Pancreas (tissue), 10 donors: ENCODE measurements at regions not wholly inside any gene's neighbourhood (a gene's known extent, or its start where the extent isn't known, plus 50 kb on each side); places are given as distances from the start of the nearest gene placed in this dataset.

ENCODE experiments used
- ATAC-seq, 4 donors: fragments of 200-7000 bp; cut with Tn5 transposase; one replicate each; pipeline versions ENCODE4 v1.8.0 to v1.9.1; 2020; ENCODE audit warnings: mild to moderate bottlenecking in 4 of 4, moderate library complexity in 4 of 4
- DNase-seq, 6 donors: peaks; one replicate each; pipeline ENCODE4 v3.0.0-alpha.2; 2020
- FAIRE-seq: peaks from 2 replicates; lab custom pipeline; 2012; peaks lifted over from hg19 to GRCh38; lab: Jason Lieb, UNC
- H3K27ac ChIP-seq, 4 donors: fragments of 200-600 bp; sonication (generic); 1 replicate in 3 of 4; 2 replicates in 1 of 4; pipeline versions ENCODE4 v1.5.0 to v1.8.0; 2020
- H3K27me3 ChIP-seq, 4 donors: fragments of 200-600 bp; one replicate each; pipeline ENCODE4 v1.8.0; 2021
- H3K36me3 ChIP-seq, 3 donors: fragments of 200-600 bp; sonication (generic) in 1 of 3; one replicate each; pipeline versions ENCODE4 v1.5.0 to v1.8.0; 2020 to 2021
- H3K4me1 ChIP-seq, 3 donors: fragments of 200-600 bp; one replicate each; pipeline ENCODE4 v1.8.0; 2021
- H3K4me3 ChIP-seq, 4 donors: fragments of 200-600 bp; sonication (generic) in 2 of 4; one replicate each; pipeline versions ENCODE4 v1.5.0 to v1.8.0; 2020 to 2021
- H3K9me3 ChIP-seq, 4 donors: fragments of 200-600 bp; one replicate each; pipeline ENCODE4 v1.8.0; 2021
- WGBS, 2 donors: extraction: QIAGEN DNeasy Blood & Tissue Kit; methylation state at CpG; one replicate each; pipeline ENCODE4 v1.1.7; 2013; 5-methylcytosine and 5-hydroxymethylcytosine counted together
- intact Hi-C, 3 donors: fragments of 100-400 bp; cut with DNase I; formaldehyde crosslinking; loops; one replicate each; pipeline versions ENCODE4 v1.11.1 to v1.14.2; 2022
- TF ChIP-seq, protein P1 (sequence below), 4 donors: fragments of 200-600 bp; sonication (generic) in 3 of 4; IDR thresholded peaks; one replicate each; pipeline versions ENCODE4 v1.5.0 to v1.8.0; 2021; ENCODE audit warnings: antibody characterized with exemption in 4 of 4
- donor health status: healthy with polysubstance abuse.
- donor health status: DM: no; HTN: no; CAD: no; lungs with moderate emphysema.
- donor health status: DM: no; HTN: no; CAD: no.
- donor health status: control.
- donor health status: control.
- donor health status: Bipolar disorder and iron deficiency.
- donor health status: DM: yes; HTN: yes; CAD: no.
- donor health status: DM: no; HTN: no; CAD: no.
- donor health status: DM: no; HTN: no; CAD: no.
- donor health status: DM: yes; HTN: yes; CAD: no.

- ATAC-seq, result no peak
- Histone ChIP-seq H3K4me3 (no peak overlapping the region), H3K9me3 (no peaks in the 10 kb centered on the region), H3K27me3 (no peaks in the 10 kb centered on the region), H3K4me1 (no peaks in the 10 kb centered on the region), H3K27ac (no peak overlapping the region), H3K36me3 (no peaks in the 10 kb centered on the region)
- WGBS, 2 donors, result 86 to 95% methylated on average over 4 of the region's 4 CpGs
- DNase-seq, result no peak
- no peak for FAIRE-seq
- TF ChIP-seq, protein P1, sequence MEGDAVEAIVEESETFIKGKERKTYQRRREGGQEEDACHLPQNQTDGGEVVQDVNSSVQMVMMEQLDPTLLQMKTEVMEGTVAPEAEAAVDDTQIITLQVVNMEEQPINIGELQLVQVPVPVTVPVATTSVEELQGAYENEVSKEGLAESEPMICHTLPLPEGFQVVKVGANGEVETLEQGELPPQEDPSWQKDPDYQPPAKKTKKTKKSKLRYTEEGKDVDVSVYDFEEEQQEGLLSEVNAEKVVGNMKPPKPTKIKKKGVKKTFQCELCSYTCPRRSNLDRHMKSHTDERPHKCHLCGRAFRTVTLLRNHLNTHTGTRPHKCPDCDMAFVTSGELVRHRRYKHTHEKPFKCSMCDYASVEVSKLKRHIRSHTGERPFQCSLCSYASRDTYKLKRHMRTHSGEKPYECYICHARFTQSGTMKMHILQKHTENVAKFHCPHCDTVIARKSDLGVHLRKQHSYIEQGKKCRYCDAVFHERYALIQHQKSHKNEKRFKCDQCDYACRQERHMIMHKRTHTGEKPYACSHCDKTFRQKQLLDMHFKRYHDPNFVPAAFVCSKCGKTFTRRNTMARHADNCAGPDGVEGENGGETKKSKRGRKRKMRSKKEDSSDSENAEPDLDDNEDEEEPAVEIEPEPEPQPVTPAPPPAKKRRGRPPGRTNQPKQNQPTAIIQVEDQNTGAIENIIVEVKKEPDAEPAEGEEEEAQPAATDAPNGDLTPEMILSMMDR (IDR thresholded peaks at IDR 0.05), result no peak
- intact Hi-C loops, result no loop called here
Observed at GRCh38 chr2:146229508-146230155, 1615.2 kb upstream of the ACVR2A start.

DNA sequence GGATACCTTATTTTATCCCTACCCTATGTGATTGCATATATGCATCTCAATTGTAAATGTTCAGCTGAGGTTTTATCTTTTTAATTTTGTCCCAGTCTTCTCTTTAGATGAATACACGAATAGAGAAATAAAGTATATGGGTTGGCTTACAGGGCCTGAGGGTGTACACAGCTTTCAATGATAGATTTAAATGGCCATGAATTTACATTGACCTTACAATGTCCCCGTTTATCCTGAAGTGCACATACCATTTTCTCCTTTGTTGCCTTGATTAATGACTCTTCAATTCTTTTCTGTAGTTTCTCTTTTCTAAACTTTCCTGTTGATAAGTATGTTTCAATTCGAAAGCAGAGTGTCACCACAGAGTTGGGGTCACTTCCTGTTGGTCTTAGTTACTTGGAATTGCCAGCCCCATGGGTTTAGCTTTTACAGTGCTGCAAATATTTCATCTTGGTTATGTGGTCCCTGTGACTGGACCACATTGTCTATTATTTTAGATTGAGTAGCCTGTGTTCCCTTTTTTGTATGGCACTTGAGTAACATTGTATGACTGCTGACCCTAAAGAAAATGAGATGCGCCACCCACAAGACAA lies 1616.3 kb upstream of the ACVR2A start:
- WGBS, 2 donors, result 68 to 73% methylated on average over 4 of the region's 4 CpGs
- FAIRE-seq, result no peak
- intact Hi-C loops, result no loop called here
- no peak for DNase-seq
- Histone ChIP-seq H3K9me3 (no peaks in the 10 kb centered on the region), H3K4me3 (no peak overlapping the region), H3K27me3 (no peaks in the 10 kb centered on the region), H3K36me3 (no peaks in the 10 kb centered on the region), H3K27ac (no peak overlapping the region), H3K4me1 (no peaks in the 10 kb centered on the region)
- TF ChIP-seq, protein P1 (IDR thresholded peaks at IDR 0.05), result no peak
- no peak for ATAC-seq

- ATAC-seq (no peak), FAIRE-seq (no peak)
Observed at GRCh38 chr2:146228020-146228393, 1616.8 kb upstream of the ACVR2A start.

DNA sequence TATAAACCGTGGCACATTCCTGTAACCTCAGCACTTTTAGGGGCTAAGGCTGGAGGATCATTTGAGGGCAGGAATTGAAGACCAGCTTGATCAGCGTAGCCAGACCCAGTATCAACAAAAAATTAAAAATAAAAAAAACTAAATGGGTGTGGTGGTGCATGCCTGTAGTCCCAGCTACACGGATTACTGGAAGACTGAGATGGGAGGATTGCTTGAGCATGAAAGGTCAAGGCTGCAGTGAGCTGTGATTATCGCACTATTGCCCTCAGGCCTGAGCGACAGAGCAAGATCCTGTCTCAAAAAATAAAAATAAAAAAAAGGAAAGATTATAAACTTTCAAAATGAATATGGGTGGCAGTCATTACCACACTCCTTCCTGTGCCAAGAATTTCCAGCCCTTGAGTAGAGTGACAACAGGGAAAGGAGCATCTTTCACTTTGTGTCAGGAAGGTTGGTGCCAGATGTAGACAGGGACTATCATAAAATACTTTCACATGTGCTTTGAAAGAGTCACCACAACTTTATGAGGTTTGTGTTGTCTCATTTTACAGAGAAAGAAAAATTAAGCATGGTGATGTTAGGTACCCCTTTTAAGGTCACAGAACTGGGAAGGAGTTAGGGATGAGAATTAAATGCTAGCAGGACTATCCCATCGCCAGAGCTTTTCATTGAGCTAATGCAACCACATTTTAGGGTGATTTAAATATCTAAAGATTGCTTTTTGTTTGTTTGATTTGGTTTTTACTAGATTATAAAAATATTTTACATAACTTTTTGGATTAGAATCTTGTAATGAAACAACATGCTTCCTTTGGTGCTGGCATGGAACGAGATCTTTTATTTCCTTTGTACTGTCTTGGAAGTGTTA lies 1617.4 kb upstream of the ACVR2A start:
- Histone ChIP-seq H3K36me3 (no peaks in the 10 kb centered on the region), H3K27ac (no peak overlapping the region), H3K9me3 (no peaks in the 10 kb centered on the region), H3K4me1 (no peaks in the 10 kb centered on the region), H3K27me3 (no peaks in the 10 kb centered on the region), H3K4me3 (no peak overlapping the region)
- ATAC-seq (no peak), FAIRE-seq (no peak), DNase-seq (no peak)
- intact Hi-C loops, result no loop called here
- 85 to 90% methylated on average over 7 of the region's 7 CpGs for WGBS, 2 donors
- TF ChIP-seq, protein P1 (IDR thresholded peaks at IDR 0.05), result no peak

More at GRCh38 chr2:146228020-146228393, 1616.8 kb upstream of the ACVR2A start:
- TF ChIP-seq, protein P1 (IDR thresholded peaks at IDR 0.05), result no peak
- Histone ChIP-seq H3K4me1 (no peaks in the 10 kb centered on the region), H3K9me3 (no peaks in the 10 kb centered on the region), H3K27me3 (no peaks in the 10 kb centered on the region), H3K36me3 (no peaks in the 10 kb centered on the region), H3K4me3 (no peak overlapping the region), H3K27ac (no peak overlapping the region)
- 74 to 83% methylated on average over 1 of the region's 1 CpG for WGBS, 2 donors
- intact Hi-C loops, result no loop called here
- DNase-seq, result no peak
